ENCODE measurements at regions not wholly inside any gene's neighbourhood (a gene's known extent, or its start where the extent isn't known, plus 50 kb on each side); places are given as distances from the start of the nearest gene placed in this dataset.
"Not testable (repeated sequence)": the region's sequence is repeated elsewhere in the genome, so short reads cannot be mapped to it uniquely, and the experiment has no call there.

DNA sequence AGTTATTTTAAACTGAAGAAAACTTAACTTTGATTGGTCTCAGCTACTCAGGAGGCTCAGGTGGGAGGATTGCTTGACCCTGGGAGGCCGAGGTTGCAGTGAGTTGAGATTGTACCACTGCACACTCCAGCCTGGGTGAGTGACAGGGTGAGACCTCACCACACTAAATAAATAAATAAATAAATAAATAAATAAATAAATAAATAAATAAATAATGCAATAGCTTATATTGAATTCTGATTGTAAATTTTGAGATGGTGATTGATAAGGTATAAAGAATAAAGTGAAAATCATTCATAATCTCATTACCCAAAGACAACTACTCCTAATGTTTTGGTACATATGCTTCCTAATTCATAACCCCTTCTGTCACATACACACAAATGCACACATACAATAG lies 58.1 kb downstream of the TUBA3C start:
- H3K4me3 ChIP-seq (ENCODE audit: low read depth in 1 of 3, low read length in 3 of 3): no peak overlapping the region
- 57 to 83% (median 67%) methylated on average over 1 of the region's 1 CpG for WGBS, 3 donors
- H3K27me3 ChIP-seq (ENCODE audit: control insufficient read depth in 3 of 3, insufficient read depth in 3 of 3, low read length in 3 of 3): no peaks in the 10 kb centered on the region
- no peaks in the 10 kb centered on the region for H3K36me3 ChIP-seq (ENCODE audit: control insufficient read depth in 3 of 3, insufficient read depth in 2 of 3, low read depth in 1 of 3, low read length in 3 of 3)
- DNase-seq (no peak), FAIRE-seq (no peak)
- H3K27ac ChIP-seq (ENCODE audit: low read depth in 1 of 3, low read length in 2 of 3): no peak overlapping the region
- H3K9me3 ChIP-seq (ENCODE audit: control insufficient read depth in 2 of 2, insufficient read depth in 1 of 2, low read depth in 1 of 2, low read length in 1 of 2): peaks cover 0 to 11% of the 10 kb centered on the region in 2 donors
- no peaks in the 10 kb centered on the region for H3K4me1 ChIP-seq (ENCODE audit: control insufficient read depth in 3 of 3, insufficient read depth in 2 of 3, low read depth in 1 of 3, low read length in 2 of 3)

DNA sequence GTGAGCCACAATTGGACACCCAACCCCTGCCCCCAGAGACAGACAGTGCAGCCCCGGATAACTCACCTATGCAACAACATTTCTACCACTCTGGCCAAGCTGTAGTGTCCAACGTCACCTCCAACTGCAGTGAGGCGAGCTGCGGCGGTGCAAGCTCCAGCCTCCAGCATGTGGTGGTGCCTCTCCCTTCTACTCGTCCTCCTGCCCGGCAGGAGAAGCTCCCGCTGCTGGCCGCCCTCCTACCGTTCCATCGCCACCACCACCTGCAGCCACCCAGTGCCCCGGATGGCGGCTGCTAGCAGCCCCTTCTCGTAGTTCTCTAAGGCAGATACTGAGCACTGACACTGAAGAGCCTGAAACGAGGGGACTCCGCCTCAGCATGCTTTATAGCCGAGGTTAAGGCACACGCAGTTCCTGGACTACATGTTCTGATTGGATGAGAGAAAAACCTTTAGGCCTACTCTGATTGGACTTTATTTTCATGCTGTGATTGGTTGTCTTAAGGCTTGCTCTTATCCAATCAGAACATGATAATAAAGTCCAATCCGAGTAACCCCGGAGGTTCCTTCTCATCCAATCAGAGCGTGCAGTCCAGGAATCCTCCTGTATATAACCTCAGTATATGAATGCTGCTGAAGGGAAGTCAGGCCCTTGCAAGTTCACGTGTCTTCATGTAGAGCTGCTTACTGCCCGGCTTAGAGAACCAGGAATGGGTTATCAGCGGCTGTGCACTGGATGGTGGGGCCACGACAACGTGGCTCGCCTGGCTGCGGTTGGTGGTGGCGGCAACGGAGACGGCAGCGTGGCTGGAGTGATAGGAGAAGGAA lies 63.5 kb downstream of the TUBA3C start:
- Histone ChIP-seq H3K4me1 (ENCODE audit: control insufficient read depth in 3 of 3, insufficient read depth in 2 of 3, low read depth in 1 of 3, low read length in 2 of 3) (no peaks in the 10 kb centered on the region), H3K4me3 (ENCODE audit: low read depth in 1 of 3, low read length in 3 of 3) (no peak overlapping the region), H3K27ac (ENCODE audit: low read depth in 1 of 3, low read length in 2 of 3) (no peak overlapping the region), H3K36me3 (ENCODE audit: control insufficient read depth in 3 of 3, insufficient read depth in 2 of 3, low read depth in 1 of 3, low read length in 3 of 3) (no peaks in the 10 kb centered on the region), H3K9me3 (ENCODE audit: control insufficient read depth in 2 of 2, insufficient read depth in 1 of 2, low read depth in 1 of 2, low read length in 1 of 2) (peaks cover 2 to 31% of the 10 kb centered on the region in 2 donors), H3K27me3 (ENCODE audit: control insufficient read depth in 3 of 3, insufficient read depth in 3 of 3, low read length in 3 of 3) (no peaks in the 10 kb centered on the region)
- DNase-seq (no peak), FAIRE-seq (no peak)
- WGBS, 3 donors: 91 to 92% (median 91%) methylated on average over 32 of the region's 32 CpGs

DNA sequence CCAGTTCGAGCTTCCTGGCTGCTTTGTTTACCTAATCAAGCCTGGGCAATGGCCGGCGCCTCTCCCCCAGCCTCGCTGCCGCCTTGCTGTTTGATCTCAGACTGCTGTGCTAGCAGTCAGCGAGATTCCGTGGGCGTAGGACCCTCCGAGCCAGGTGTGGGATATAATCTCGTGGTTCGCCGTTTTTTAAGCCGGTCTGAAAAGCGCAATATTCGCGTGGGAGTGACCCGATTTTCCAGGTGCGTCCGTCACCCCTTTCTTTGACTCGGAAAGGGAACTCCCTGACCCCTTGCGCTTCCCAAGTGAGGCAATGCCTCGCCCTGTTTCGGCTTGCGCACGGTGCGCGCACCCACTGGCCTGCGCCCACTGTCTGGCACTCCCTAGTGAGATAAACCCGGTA lies 72.4 kb downstream of the TUBA3C start:
- FAIRE-seq; DNase-seq; H3K27me3 ChIP-seq (ENCODE audit: control insufficient read depth in 3 of 3, insufficient read depth in 3 of 3, low read length in 3 of 3); H3K27ac ChIP-seq (ENCODE audit: low read depth in 1 of 3, low read length in 2 of 3); H3K9me3 ChIP-seq (ENCODE audit: control insufficient read depth in 2 of 2, insufficient read depth in 1 of 2, low read depth in 1 of 2, low read length in 1 of 2); H3K4me1 ChIP-seq (ENCODE audit: control insufficient read depth in 3 of 3, insufficient read depth in 2 of 3, low read depth in 1 of 3, low read length in 2 of 3); H3K4me3 ChIP-seq (ENCODE audit: low read depth in 1 of 3, low read length in 3 of 3); H3K36me3 ChIP-seq (ENCODE audit: control insufficient read depth in 3 of 3, insufficient read depth in 2 of 3, low read depth in 1 of 3, low read length in 3 of 3): not testable (repeated sequence)
- WGBS, 3 donors: 50 to 75% (median 63%) methylated on average over 26 to 29 of the region's 29 CpGs

DNA sequence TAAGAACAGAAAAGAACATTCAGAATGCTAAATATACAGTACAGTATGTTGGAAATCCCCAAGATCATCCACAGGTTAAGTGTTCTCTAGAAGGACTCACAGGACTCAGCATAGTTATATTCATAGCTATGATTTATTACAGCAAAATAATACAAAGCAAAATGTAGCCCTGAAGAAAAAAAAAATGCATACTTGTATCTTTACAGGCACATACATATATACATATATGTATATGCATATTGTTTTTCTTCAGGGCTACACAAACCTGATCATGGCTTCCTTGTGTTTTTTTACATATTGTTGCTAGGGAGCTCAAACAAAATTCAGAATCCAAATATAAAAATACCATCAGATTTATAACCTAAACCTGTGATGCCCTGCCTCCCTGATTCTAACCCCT lies 78.5 kb downstream of the TUBA3C start:
- no peak for FAIRE-seq
- H3K27ac ChIP-seq (ENCODE audit: low read depth in 1 of 3, low read length in 2 of 3): no peak overlapping the region
- no peaks in the 10 kb centered on the region for H3K36me3 ChIP-seq (ENCODE audit: control insufficient read depth in 3 of 3, insufficient read depth in 2 of 3, low read depth in 1 of 3, low read length in 3 of 3)
- H3K4me1 ChIP-seq (ENCODE audit: control insufficient read depth in 3 of 3, insufficient read depth in 2 of 3, low read depth in 1 of 3, low read length in 2 of 3): no peaks in the 10 kb centered on the region
- no peaks in the 10 kb centered on the region for H3K27me3 ChIP-seq (ENCODE audit: control insufficient read depth in 3 of 3, insufficient read depth in 3 of 3, low read length in 3 of 3)
- peaks cover 2 to 3% of the 10 kb centered on the region in 2 donors for H3K9me3 ChIP-seq (ENCODE audit: control insufficient read depth in 2 of 2, insufficient read depth in 1 of 2, low read depth in 1 of 2, low read length in 1 of 2)
- DNase-seq: no peak
- H3K4me3 ChIP-seq (ENCODE audit: low read depth in 1 of 3, low read length in 3 of 3): no peak overlapping the region

DNA sequence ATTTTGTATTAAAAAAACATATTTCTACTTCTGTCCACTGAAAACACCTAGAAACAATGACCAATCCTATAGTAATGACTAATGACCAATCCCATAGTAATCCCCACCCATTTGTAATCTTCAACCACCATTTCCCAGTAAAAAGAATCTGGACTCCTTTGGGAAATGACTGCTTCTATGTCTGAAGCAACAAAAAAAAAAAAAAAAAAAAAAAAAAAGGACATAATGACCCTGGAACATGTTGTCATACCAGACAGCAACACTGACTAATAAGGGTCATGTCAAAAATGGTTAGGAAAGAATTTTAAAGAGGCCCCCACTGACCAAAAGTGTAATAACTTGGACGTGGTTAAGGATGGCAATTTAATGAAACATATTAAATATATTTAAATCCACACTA lies 88.3 kb downstream of the TUBA3C start:
- no peak overlapping the region for H3K27ac ChIP-seq (ENCODE audit: low read depth in 1 of 3, low read length in 2 of 3)
- H3K9me3 ChIP-seq (ENCODE audit: control insufficient read depth in 2 of 2, insufficient read depth in 1 of 2, low read depth in 1 of 2, low read length in 1 of 2): peaks cover 1 to 45% of the 10 kb centered on the region in 2 donors
- 37 to 47% (median 44%) methylated on average over 1 of the region's 1 CpG for WGBS, 3 donors
- H3K27me3 ChIP-seq (ENCODE audit: control insufficient read depth in 3 of 3, insufficient read depth in 3 of 3, low read length in 3 of 3): peaks cover 0 to 1% (median 0%) of the 10 kb centered on the region in 3 donors
- H3K4me3 ChIP-seq (ENCODE audit: low read depth in 1 of 3, low read length in 3 of 3): no peak overlapping the region
- H3K36me3 ChIP-seq (ENCODE audit: control insufficient read depth in 3 of 3, insufficient read depth in 2 of 3, low read depth in 1 of 3, low read length in 3 of 3): no peaks in the 10 kb centered on the region
- DNase-seq: no peak
- FAIRE-seq: no peak
- H3K4me1 ChIP-seq (ENCODE audit: control insufficient read depth in 3 of 3, insufficient read depth in 2 of 3, low read depth in 1 of 3, low read length in 2 of 3): no peaks in the 10 kb centered on the region

DNA sequence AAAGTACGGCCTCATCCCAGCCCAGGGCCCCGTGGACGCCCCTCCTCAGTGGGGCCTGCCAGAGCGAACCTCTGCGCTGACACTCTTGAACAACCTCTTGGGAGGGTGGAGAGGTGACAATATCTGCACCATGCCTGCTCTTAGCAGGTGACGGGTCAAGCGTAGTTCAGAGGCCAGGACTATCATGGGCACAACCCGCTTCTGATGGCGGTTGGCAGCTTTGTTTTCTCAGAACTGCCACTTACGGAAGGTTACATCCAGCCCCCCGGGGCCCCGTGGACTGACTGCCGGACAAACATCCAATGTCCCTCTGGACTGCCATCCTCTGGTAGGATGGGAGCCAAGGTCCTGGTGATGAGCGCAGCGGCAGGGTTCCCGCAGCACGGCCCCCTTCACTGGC lies 91.1 kb downstream of the TUBA3C start:
- Histone ChIP-seq H3K9me3 (ENCODE audit: control insufficient read depth in 2 of 2, insufficient read depth in 1 of 2, low read depth in 1 of 2, low read length in 1 of 2) (peaks cover 0 to 49% of the 10 kb centered on the region in 2 donors), H3K27me3 (ENCODE audit: control insufficient read depth in 3 of 3, insufficient read depth in 3 of 3, low read length in 3 of 3) (peaks cover 0 to 1% (median 0%) of the 10 kb centered on the region in 3 donors), H3K4me3 (ENCODE audit: low read depth in 1 of 3, low read length in 3 of 3) (no peak overlapping the region), H3K4me1 (ENCODE audit: control insufficient read depth in 3 of 3, insufficient read depth in 2 of 3, low read depth in 1 of 3, low read length in 2 of 3) (no peaks in the 10 kb centered on the region), H3K27ac (ENCODE audit: low read depth in 1 of 3, low read length in 2 of 3) (no peak overlapping the region), H3K36me3 (ENCODE audit: control insufficient read depth in 3 of 3, insufficient read depth in 2 of 3, low read depth in 1 of 3, low read length in 3 of 3) (no peaks in the 10 kb centered on the region)
- 94 to 97% (median 96%) methylated on average over 17 of the region's 17 CpGs for WGBS, 3 donors
- DNase-seq: no peak
- no peak for FAIRE-seq

DNA sequence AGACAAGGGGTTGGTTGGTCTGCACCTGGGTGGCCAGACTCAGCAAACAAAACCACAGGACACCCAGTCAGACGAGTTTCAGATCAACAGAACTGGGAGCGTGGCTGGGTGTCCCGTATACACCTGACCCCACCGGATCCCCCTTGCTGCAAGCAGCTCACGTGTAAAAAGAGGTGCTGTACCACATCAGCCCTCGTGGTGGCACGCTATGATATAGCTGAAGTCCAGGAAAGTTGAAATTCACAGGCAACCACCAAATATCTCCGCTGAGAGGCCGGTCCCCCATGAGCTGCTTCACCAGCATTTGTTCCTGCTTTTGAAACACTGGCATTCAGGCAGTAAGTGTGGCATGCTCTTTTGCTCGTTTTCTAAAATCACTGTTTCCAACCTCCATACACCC lies 92.3 kb downstream of the TUBA3C start:
- DNase-seq: no peak
- Histone ChIP-seq H3K27ac (ENCODE audit: low read depth in 1 of 3, low read length in 2 of 3) (no peak overlapping the region), H3K36me3 (ENCODE audit: control insufficient read depth in 3 of 3, insufficient read depth in 2 of 3, low read depth in 1 of 3, low read length in 3 of 3) (no peaks in the 10 kb centered on the region), H3K4me3 (ENCODE audit: low read depth in 1 of 3, low read length in 3 of 3) (no peak overlapping the region), H3K4me1 (ENCODE audit: control insufficient read depth in 3 of 3, insufficient read depth in 2 of 3, low read depth in 1 of 3, low read length in 2 of 3) (no peaks in the 10 kb centered on the region), H3K9me3 (ENCODE audit: control insufficient read depth in 2 of 2, insufficient read depth in 1 of 2, low read depth in 1 of 2, low read length in 1 of 2) (peaks cover 0 to 51% of the 10 kb centered on the region in 2 donors), H3K27me3 (ENCODE audit: control insufficient read depth in 3 of 3, insufficient read depth in 3 of 3, low read length in 3 of 3) (peaks cover 0 to 1% (median 0%) of the 10 kb centered on the region in 3 donors)
- no peak for FAIRE-seq
- WGBS, 3 donors: 55 to 69% (median 57%) methylated on average over 10 of the region's 10 CpGs

DNA sequence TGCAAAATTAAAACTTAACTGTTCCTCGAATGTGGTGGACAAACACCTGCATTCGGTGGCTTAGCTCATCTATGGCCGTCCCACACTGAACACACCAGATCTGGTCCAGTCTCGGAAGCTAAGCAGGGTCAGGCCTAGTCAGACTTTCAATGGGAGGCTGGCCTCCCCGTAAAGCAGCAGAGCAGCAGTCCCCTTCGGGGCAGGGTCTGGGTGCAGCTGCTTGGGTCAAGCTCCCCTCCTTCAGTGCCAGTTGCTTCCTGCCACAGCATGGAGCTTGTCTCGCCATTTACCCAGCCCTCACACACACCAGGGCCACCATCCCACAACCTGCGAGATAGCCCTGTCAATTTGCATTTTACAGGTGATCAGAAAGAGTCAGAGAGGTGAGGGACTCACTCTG lies 93.2 kb downstream of the TUBA3C start:
- Histone ChIP-seq H3K27ac (ENCODE audit: low read depth in 1 of 3, low read length in 2 of 3) (no peak overlapping the region), H3K4me1 (ENCODE audit: control insufficient read depth in 3 of 3, insufficient read depth in 2 of 3, low read depth in 1 of 3, low read length in 2 of 3) (no peaks in the 10 kb centered on the region), H3K9me3 (ENCODE audit: control insufficient read depth in 2 of 2, insufficient read depth in 1 of 2, low read depth in 1 of 2, low read length in 1 of 2) (peaks cover 0 to 57% of the 10 kb centered on the region in 2 donors), H3K36me3 (ENCODE audit: control insufficient read depth in 3 of 3, insufficient read depth in 2 of 3, low read depth in 1 of 3, low read length in 3 of 3) (no peaks in the 10 kb centered on the region), H3K4me3 (ENCODE audit: low read depth in 1 of 3, low read length in 3 of 3) (no peak overlapping the region), H3K27me3 (ENCODE audit: control insufficient read depth in 3 of 3, insufficient read depth in 3 of 3, low read length in 3 of 3) (no peaks in the 10 kb centered on the region)
- no peak for DNase-seq
- WGBS, 3 donors: 68 to 72% (median 70%) methylated on average over 8 of the region's 8 CpGs
- FAIRE-seq: no peak

DNA sequence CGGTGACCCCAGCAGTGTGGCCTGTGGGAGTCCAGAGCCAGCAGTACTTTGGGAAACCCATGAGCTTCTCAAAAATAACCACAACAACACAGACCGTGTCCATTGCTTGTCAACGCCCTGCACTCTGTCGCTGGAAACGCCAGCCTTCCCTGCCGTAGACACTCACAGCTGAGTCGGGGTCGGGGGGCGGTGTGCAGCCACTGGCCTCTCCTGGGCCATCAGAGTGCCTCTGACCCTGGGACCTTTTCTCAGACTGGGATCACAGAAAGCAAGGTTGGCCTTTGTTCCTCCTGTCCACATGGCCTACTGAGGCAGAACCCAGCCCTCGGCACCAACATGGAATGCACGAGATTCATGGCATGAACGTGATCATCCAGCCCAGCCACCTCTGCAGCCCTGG lies 95.7 kb downstream of the TUBA3C start:
- WGBS, 3 donors: 91 to 93% (median 92%) methylated on average over 12 of the region's 12 CpGs
- Histone ChIP-seq H3K36me3 (ENCODE audit: control insufficient read depth in 3 of 3, insufficient read depth in 2 of 3, low read depth in 1 of 3, low read length in 3 of 3) (no peaks in the 10 kb centered on the region), H3K27me3 (ENCODE audit: control insufficient read depth in 3 of 3, insufficient read depth in 3 of 3, low read length in 3 of 3) (no peaks in the 10 kb centered on the region), H3K27ac (ENCODE audit: low read depth in 1 of 3, low read length in 2 of 3) (no peak overlapping the region), H3K4me1 (ENCODE audit: control insufficient read depth in 3 of 3, insufficient read depth in 2 of 3, low read depth in 1 of 3, low read length in 2 of 3) (no peaks in the 10 kb centered on the region), H3K4me3 (ENCODE audit: low read depth in 1 of 3, low read length in 3 of 3) (no peak overlapping the region), H3K9me3 (ENCODE audit: control insufficient read depth in 2 of 2, insufficient read depth in 1 of 2, low read depth in 1 of 2, low read length in 1 of 2) (peaks cover 0 to 53% of the 10 kb centered on the region in 2 donors)
- no peak for FAIRE-seq
- no peak for DNase-seq

Measured in small intestine (tissue), 7 donors.